Fibroblast of pulmonary artery (primary cell): ENCODE measurements at regions not wholly inside any gene's neighbourhood (a gene's known extent, or its start where the extent isn't known, plus 50 kb on each side); places are given as distances from the start of the nearest gene placed in this dataset.

Source experiments
- DNase-seq: peaks from one replicate; pipeline ENCODE4 v3.0.0-alpha.2; 2010; ENCODE audit warnings: low read depth
- H3K4me3 ChIP-seq: replicated peaks from 2 replicates; pipeline ENCODE4 v1.5.1; 2011; ENCODE audit warnings: low read depth, mild to moderate bottlenecking, control low read depth, low read length, moderate library complexity
- TF ChIP-seq, protein P1 (sequence below): IDR thresholded peaks from 2 replicates; pipeline ENCODE4 v1.5.1; 2011; ENCODE audit warnings: mild to moderate bottlenecking, control low read depth, low read length, inconsistent platforms; ENCODE audit errors: missing control alignments

DNA sequence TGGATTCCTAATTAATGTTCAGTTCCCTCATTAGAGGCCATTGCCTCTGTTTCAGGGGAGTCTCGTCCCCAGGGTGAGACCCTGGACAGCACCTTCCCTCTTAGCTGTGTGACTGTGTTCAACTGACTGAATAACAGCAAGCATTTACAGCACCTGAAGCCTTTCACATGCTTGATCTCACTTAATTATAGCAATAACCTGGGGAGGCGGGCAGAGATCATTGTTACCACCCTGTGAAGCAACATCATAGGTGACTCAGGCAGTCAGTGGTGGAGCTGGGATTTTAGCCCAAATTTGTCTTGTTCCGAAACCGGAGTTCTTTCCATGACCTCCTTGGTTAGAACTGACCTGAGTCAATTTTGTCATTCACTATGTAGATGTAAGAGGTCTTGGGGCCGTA is 105.2 kb upstream of the RAD23B start:
- DNase-seq: no peak
- TF ChIP-seq, protein P1, sequence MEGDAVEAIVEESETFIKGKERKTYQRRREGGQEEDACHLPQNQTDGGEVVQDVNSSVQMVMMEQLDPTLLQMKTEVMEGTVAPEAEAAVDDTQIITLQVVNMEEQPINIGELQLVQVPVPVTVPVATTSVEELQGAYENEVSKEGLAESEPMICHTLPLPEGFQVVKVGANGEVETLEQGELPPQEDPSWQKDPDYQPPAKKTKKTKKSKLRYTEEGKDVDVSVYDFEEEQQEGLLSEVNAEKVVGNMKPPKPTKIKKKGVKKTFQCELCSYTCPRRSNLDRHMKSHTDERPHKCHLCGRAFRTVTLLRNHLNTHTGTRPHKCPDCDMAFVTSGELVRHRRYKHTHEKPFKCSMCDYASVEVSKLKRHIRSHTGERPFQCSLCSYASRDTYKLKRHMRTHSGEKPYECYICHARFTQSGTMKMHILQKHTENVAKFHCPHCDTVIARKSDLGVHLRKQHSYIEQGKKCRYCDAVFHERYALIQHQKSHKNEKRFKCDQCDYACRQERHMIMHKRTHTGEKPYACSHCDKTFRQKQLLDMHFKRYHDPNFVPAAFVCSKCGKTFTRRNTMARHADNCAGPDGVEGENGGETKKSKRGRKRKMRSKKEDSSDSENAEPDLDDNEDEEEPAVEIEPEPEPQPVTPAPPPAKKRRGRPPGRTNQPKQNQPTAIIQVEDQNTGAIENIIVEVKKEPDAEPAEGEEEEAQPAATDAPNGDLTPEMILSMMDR: no peak
- H3K4me3 ChIP-seq: no peak overlapping the region

DNA sequence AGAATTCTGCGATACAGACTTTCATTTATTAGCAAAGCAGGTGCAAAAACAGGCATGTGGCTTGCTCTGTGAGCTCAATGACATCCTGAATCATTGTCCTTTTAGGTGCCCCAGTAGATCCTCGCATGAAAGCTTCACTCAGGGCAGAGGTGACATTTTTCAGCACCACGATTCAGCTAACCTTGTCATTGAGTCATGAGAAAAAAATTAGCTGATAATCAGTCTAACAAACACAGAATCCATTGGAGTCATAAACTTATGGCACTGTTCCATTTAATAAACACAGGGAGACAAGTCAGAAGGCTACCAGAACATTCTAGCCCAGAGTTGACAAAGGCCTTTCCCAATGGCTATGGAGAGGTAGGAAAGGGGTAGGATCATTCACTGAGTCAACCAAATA is 104.8 kb upstream of the RAD23B start:
- DNase-seq: no peak
- TF ChIP-seq, protein P1: no peak
- no peak overlapping the region for H3K4me3 ChIP-seq

DNA sequence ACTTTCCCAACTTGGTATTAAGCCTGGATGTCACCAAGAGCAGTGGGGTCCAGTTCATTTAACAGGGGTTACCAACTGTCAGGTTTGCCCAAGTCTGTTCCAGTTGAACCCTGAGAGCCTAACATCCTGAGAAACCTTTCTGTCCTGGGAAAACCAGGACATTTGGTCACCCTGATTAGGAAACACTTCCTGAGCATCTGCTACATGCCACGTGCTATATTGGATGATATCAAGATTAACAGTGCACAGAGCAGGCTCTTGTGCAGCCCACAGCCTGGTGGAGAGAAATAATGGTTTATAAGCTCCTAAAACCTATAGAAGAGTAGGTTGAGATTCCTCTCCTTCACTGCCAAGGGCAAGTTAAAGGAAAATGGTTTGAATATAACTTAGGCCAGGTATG is 102.9 kb upstream of the RAD23B start:
- no peak overlapping the region for H3K4me3 ChIP-seq

DNA sequence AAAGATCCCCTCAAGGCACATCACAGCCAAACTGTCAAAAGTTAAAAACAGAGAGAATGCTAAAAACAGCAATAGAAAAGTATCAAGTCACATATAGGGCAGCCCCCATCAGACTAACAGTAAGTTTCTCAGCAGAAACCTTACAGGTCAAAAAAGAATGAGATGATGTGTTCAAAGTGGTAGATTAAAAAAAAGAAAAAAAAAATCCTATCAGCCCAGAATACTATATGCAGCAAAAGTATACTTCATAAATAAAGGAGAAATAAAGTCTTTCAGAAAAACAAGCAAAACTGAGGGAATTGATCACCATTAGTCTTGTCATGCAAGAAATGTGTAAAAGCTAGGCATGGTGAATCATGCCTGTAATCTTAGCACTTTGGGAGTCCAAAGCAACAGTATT is 99.9 kb upstream of the RAD23B start:
- TF ChIP-seq, protein P1: no peak
- DNase-seq: no peak
- H3K4me3 ChIP-seq: no peak overlapping the region

More for the DNA sequence above, 102.9 kb upstream of the RAD23B start:
- DNase-seq: peak; percentile 34
- TF ChIP-seq, protein P1: no peak

DNA sequence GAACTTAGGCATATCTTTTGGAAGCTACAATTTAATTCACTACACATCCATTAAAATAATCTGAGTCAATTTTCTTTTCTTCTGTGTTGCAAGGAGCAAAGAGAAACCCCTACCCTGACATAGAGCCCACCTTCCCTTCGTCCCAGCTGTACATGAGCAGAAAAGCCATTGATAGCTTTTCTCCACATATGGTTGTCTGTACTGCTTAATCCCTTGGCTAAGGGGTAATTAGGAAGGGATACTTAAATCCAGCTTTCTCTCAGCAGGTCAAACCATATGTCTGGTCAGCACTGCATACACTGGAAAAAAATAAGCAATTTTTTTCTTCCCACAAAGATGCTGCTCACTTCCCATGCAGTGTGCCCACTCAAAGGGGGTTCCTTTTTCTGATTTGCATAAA is 94.7 kb upstream of the RAD23B start:
- H3K4me3 ChIP-seq: no peak overlapping the region
- DNase-seq: no peak
- TF ChIP-seq, protein P1: no peak

DNA sequence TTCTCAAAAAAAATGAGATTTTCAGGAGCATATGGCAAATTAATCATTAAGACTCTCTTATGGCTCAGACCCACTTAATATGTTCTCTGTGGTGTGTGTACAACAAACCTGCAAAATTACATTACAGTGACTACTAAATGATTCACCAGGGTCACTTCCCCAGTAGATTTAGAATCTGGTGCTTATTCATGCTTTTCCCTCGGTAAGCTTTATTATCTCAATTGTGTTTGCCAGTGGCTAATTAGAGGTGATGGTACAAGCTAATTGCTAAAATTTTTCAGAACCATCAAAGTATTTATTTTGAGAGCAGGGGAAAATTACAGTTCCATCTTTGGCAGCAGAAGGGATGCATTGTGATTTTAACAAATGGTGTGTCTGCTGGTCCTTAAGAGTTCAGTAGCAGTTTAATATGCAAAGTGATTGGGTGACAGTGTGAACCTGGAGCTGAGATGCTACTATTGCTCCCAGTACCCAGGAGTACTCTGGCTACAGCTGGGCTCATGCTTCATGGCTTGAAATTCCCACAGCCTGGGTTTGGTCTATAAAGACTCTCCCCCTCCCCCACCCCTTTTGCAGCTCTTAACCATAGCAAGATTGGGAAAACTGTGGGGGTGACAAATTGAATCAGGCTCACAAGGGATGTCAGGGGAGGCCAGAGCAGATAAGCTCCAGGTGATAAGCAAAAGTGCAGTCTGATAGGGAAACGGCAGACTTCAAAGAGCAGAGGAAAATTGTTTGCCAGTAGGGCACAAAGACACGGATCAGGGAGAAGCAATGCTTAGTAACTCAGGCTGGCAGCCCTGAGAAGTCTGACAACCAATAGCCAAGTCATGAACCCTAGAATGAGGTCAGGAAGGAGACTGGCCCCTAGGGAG is 92.8 kb upstream of the RAD23B start:
- TF ChIP-seq, protein P1: no peak
- peak; percentile 30 for DNase-seq
- no peak overlapping the region for H3K4me3 ChIP-seq

DNA sequence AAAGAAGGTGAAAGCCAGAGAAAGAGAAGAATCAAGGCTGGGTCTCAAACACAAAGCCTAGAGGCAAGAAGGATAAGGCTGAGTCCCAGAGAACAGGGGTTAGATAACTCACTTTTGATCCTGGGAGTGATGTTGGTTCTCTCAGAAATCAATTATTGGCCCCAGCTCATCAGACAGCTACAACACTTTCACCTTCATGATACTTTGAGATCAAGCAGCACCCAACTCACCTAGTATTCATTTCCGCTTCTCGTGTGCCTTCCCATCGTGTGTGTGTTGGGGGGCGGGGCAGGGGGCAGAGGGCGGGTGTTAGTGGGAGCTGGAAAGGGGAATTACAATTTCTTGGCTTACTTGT is 92.2 kb upstream of the RAD23B start:
- no peak for DNase-seq
- TF ChIP-seq, protein P1: no peak
- H3K4me3 ChIP-seq: no peak overlapping the region
